C4-2B (cell line): ENCODE measurements at regions not wholly inside any gene's neighbourhood (a gene's known extent, or its start where the extent isn't known, plus 50 kb on each side); places are given as distances from the start of the nearest gene placed in this dataset.

Experiments used
- H3K27ac ChIP-seq: fragments of 450-650 bp; 2 replicates; pipeline ENCODE4 v1.5.1; 2017
- CTCF ChIP-seq: fragments of 450-650 bp; conservative IDR thresholded peaks from 2 replicates; pipeline ENCODE4 v1.5.1; 2017; ENCODE audit warnings: mild to moderate bottlenecking
- ZFX ChIP-seq: fragments of 450-650 bp; IDR thresholded peaks from 2 replicates; pipeline ENCODE4 v1.6.1; 2017

GRCh38 chr14:71478542-71478941 lies 453.7 kb upstream of the RGS6 start:
- TF ChIP-seq CTCF (no peak), ZFX (no peak)
- H3K27ac ChIP-seq = no peak overlapping the region

GRCh38 chr14:71481021-71481654 lies 451.1 kb upstream of the RGS6 start:
- no peak overlapping the region for H3K27ac ChIP-seq
- TF ChIP-seq ZFX = no peak
- TF ChIP-seq CTCF = no peak

- TF ChIP-seq CTCF (no peak), ZFX (no peak)
- H3K27ac ChIP-seq = no peak overlapping the region
Measured at GRCh38 chr14:71482671-71483070, 449.6 kb upstream of the RGS6 start.

- no peak for TF ChIP-seq CTCF
- no peak for TF ChIP-seq ZFX
- no peak overlapping the region for H3K27ac ChIP-seq
Measured at GRCh38 chr14:71483154-71483553, 449.1 kb upstream of the RGS6 start.

GRCh38 chr14:71485833-71486232 lies 446.4 kb upstream of the RGS6 start:
- H3K27ac ChIP-seq = no peak overlapping the region
- TF ChIP-seq ZFX (no peak), CTCF (no peak)

- H3K27ac ChIP-seq = no peak overlapping the region
- no peak for TF ChIP-seq CTCF
- TF ChIP-seq ZFX = no peak
Measured at GRCh38 chr14:71486279-71486678, 445.9 kb upstream of the RGS6 start.

GRCh38 chr14:71487449-71487848 lies 444.8 kb upstream of the RGS6 start:
- TF ChIP-seq ZFX = no peak
- no peak for TF ChIP-seq CTCF
- H3K27ac ChIP-seq = no peak overlapping the region
